HG03135 (cell line): ENCODE measurements at regions not wholly inside any gene's neighbourhood (a gene's known extent, or its start where the extent isn't known, plus 50 kb on each side); places are given as distances from the start of the nearest gene placed in this dataset.

ENCODE experiments used
- ATAC-seq: cut with Tn5 transposase; IDR thresholded peaks from one replicate; pipeline ENCODE4 v1.9.1; 2021; ENCODE audit warnings: mild to moderate bottlenecking, moderate library complexity; ENCODE audit not compliant: unreplicated experiment

DNA sequence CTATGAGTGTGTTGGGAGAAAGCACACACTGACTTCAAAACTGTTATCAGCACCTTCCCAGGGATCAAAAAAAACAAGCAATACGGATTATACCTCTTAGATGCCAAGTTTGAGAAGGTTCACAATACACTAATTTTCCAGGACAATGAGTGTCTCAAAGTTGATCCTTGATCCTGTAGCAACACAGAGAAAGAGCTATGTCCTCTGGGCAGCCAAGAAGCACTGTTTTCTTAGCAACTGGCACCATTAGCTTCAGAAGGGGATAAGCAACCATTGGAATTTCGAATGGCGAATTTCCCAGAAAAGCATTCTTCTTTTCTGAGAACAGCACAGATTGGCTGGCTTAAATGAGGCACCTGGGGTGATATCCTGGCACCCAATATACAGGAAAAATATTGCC, 270.3 kb upstream of the RORA start:
- no peak for ATAC-seq

DNA sequence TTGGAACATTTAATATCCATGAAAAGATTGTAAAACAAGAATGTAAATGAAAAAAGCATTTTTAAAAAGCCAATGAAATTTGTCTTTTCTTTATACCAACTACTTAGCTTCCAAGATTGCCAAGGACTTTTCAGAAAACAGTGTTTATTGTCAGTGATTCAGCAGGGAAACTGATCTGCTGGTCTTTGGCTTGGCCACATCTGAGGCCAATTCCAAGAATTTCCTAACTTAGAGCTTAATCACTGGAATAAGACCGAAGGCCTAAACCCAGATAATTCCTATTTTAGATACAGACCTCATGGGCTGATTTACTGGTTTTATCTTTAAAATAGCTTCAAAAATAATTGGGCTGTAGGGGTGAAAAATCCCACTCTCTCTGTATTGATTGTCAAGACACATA, 260.5 kb upstream of the RORA start:
- ATAC-seq = no peak

DNA sequence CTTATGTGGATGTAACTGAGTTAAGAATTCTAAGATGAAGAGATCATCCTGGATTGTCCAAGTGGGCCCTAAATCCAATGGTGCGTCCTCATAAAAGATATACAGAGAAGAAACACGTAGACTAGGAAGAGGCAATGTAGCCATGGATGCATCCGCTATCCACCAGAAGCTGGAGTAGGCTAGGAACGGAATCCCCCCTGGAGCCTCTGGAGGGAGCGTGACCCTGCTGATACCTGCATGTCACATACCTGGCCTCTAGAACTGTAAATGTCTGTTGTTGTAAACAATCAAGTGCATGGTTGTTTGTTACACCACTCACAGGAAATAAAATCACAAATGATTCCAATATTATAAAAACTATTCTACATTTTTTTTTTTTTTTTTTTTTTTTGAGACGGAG, 254.5 kb upstream of the RORA start:
- no peak for ATAC-seq

DNA sequence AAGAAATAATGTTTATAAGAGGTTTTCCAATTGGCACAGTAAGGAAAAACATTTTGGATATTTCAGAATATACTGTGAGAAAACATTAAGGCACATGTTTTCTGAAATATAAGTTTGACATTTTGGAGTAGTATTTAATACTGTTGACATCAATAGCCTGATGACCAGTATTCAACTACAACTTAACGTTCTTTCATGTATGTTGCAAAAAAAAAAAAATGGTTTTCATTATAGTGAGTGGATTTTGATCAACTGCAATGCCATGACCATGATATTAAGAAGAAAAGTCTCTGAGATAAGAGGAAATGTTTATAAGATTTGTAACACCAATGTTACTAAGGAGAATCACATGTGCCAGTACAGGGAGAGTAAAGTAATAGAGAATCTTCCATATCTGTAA, 252.8 kb upstream of the RORA start:
- no peak for ATAC-seq

DNA sequence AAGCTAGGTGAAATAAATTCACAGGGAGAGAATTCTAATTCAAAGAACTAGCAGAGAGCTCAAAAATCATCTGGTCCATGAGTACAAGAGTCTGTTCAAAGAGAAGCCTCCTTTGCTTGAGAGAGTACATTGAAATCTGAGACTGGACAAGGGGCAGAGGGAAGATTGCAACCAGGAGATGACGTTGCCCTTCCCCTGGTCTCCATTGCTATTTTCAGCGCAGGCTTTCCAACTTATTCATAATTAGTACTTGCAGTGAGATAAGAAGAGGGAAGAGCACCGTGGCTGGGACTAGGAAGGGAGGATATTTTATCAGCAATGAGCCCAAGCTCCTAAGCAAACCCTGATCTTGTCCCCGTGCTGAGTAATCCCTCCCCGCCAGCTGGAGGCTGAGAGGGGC, 251.8 kb upstream of the RORA start:
- no peak for ATAC-seq

DNA sequence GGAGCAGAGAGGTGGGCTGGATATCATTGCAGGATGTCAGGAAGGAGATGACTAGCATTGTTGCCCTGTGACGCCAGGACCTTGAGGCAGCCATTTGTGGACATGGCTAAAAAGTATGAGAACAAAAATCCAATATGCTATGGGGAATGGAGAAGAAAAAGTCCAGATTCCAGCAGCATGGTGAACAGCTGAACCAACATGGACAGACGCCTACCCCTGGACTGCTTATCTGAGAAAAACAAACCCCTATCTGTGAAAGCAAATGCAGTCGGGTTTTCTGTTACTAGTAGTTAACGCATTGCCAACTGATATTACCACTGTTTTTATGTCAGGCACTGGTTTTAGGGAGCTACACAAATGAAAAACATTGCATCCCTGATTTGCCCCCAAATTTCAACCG, 251.2 kb upstream of the RORA start:
- no peak for ATAC-seq

DNA sequence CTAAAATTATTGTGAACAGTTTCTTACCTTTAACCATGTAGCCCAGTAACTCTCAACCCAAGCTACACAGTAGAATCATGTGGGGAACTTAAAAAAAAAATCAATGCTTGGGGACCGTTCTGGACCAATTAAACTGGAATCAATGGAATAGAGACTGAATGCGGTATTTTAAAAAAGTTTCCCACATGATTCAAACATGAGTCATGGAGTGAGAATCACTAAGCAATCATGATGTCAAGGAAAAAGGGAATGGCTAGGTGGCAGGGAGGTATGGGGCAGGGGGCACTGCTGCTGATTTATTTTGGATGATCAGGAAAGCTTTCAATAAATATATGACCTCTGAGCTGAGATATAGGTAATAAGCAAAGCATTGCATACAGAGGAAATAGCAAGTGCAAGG, 250.5 kb upstream of the RORA start:
- no peak for ATAC-seq

DNA sequence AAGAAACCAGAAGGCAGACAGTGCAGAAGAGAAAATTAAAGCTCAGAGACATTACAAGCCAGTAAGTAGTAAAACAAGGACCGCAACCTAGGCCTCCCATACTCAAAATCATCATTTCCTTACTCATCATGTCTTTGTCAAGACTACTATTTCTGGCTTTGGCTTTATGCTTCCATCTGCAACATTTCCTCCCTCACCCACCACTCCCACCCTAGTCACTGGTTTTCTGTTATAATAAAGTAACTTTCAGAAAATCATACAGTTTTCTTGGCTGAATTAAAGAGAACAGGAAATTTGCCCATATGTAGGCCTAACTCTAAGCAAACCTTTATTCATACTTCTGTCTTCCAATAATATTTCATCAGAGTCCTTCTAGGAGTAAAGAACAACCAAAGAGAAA, 247.6 kb upstream of the RORA start:
- ATAC-seq = no peak

DNA sequence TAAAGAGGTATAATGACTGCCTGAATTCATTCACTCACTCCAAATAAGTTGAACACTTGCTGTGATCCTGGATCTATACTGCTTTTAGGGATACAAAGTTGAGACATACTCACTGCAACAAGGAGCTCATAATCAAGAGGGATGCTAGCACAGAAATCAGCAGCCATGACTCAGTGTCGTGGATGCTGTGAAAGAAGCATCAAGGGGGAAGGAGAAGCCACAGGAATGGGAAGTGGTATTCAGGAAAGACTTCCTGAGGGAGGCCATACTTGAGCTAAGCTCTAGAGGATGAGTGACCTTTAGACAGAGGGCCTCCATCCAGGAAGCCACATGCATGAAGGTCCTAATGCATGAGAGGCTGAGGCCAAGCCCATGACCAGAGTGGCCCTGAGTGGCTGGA, 245.7 kb upstream of the RORA start:
- ATAC-seq = no peak

DNA sequence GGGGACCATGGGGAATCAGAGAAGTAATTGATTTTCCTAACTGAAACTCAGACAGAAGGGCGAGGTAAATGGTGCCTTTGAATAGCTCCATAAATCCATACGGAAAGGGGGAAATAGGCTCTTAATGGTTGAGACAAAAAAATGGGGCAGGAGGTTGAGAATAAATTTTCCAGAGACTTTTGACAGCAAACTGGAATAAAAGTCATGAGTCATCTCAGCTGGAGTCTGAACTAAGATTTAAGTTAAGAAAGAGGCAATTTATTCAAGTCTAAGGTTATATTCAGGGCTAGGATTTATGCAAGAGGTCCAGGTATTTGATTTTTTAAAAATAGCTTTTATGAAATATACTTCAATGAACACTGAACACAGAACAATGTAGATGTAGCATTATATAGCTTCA, 238.7 kb upstream of the RORA start:
- ATAC-seq = no peak

DNA sequence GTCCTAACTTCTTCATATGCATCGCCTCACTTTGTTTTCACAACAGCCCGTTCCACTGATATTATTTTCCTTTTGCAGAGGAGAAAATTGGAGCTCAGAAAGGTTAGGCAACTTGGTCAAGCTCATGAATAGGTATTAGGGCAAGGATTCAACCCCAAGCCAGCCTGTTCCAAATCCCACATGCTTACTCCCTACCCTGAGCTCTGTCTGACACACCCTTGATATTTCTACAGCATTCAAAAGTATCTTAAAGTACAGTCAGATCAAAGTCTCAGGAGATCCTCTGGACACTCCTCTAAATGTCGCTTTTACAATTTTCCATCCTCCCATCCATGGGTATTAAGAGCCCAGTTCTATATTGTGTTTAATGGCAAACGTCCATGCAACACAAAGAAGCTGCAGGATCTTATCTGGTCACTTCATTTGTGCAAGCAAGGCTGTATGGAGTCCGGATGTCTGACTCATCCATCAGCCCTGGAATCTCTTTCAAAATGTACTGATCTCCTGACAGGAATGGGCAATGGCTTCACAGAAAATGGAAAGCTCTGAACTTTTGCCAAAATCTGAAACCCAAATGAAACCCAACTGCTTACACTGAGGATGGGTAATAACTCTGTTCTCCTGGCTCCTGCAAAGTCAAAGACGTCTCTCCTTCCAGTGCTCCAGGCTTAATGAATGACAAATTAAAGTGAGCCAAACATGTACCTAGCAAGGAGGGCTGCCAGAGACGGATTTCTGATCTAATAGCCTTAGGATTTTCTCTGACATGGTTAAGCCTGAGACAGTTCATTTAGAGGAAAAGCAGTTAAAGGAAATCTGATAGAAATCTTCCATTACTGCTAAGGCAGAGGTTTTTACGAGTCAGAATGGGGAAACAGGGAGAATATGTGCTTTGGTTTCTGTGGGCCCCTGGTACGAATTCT, 230.9 kb upstream of the RORA start:
- ATAC-seq = no peak

DNA sequence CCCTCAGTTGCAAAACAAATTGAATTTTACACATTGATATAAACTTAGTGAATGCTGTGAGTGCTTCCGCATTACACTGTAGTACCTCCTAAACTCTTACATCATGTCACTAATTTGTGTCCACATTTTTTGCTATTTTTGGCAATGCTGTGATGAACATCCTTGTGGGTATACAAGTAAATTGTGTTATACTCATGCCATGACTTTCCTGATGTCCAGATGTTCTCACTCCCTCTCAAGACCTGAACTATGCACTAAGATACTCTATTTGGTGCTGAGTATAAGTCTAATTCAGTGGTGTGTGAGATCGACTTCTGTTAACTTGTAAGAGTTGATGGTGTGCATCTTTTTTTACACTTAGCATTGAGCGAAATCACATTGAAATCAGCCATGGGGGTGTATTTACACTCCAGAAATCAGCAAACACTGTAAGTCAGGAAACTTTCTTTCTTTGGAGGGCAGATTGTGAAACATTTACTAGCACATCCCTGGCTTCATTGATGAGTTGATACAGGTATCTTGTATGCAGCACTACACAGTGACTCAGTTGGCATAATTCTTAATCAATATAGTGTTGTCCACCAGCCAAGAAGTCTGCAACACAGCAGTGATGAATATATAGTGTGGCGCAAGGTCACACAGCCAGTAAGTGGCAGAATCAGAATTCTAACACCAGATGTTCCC, 228.1 kb upstream of the RORA start:
- ATAC-seq = no peak

DNA sequence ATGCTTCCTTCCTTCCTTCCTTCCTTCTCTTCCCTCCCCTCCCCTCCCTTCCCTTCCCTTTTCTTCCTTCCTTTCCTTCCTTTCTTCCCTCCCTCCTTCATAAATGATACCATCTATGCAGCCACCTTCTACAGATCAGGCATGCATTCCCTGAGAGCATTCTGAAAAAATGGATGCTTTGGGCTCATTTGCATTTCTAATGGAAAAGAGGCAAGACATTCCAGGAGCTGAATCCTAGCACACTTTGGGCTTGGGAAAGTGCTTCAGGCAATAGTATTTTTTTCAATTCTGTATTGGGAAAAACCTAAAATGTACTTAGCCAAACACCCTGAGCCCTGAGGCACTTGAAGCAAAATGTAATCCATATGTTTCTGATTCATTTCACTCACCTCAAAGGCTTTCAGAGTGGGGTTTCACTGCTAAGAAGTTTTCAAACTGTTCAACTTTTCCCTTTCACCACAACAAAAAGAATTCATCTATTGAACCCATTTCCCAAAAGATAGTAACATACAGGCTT, 220.1 kb upstream of the RORA start:
- no peak for ATAC-seq

DNA sequence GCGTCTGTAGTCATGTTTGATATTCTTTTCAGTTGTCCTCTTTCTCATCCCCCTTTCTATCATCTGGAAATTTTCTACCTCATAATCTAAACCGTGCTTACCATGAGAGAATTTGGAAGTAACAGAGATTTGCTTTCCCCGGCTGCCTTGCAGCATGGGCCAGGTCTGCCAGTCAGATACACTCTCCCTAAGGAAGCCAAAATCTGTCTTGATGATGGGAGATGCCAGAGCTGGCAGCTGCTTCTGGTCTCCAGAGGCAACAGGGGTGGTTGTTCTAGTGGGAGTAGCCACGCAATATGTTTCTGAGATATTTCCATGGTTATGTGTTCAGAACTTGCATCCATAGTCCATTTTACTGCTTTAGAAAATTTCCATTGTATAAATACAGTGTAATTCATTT, 218.9 kb upstream of the RORA start:
- ATAC-seq = no peak

DNA sequence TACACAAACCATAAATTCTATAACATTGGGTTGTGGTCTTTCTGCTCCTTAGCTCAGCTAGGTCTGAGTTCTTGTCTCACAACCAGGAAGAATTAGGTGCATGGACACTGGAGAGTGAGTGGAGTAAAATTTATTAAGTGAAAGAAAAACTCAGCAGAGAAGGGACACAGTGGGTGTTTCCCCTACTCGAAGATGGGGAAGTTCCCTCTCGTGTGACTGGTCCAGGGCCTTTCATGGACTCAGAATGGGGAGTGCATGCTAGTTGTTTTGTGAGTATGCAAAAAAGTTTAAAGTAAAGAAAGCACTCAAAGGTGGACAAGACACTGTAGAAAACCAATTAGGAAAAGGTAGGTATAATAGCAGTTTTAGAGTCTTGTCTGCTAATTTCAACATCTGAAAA, 215.5 kb upstream of the RORA start:
- ATAC-seq = no peak

DNA sequence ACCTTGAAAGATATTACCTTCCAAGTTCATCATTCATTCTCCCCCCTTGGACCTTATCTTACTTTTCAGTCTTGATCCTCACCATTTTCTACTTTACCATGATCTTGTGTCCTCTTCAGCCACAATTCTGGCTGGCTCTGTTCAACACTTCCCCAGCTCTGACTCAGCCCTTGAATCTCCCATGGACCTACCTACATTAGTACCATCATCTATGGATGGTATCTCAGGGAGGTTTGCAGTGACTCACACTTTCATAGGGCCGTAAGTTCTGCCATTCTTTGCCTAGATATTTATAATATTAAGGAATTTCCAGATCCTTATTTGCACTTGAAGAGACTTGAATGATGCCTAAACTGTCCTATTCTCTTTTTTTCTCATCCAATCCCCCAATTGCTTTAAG, 213.7 kb upstream of the RORA start:
- ATAC-seq = no peak

DNA sequence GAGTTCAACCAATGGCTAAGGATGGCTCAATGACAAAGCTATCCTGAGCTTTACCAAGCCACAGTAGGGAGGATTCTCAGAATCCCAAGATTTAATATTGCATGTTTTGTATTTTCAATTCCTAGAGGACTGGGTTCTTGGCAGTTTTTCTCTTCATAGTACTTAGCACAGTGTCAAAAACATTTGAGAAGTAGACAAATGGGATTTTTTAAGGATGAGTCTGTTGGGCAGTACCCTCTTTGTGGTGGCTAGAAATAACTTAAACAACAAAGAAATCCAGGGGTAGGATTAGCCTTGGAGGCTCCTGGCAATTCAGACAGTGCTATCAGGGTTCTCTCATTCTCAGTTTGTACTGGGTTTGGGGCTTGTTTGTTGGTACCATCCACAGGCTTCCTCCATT, 212.8 kb upstream of the RORA start:
- no peak for ATAC-seq

DNA sequence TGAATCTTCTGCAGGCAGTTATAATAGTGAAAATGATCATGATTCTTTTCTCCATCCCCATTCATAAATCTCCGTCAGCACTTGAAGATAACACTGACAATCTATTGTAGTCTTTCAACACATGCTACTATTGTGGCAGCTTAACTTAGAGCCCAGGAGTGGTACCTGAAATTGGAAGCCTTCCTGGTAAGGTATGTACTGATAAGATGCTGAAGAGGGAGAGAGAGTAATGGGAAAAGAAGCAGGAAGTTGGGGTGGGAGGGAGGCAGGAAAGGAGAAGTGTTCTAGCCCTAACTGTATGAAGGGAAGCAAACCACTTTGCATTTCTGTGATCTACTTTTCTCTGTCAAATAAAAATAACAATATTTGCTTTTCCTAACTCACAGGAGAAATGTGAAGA, 197.4 kb upstream of the RORA start:
- ATAC-seq = no peak

DNA sequence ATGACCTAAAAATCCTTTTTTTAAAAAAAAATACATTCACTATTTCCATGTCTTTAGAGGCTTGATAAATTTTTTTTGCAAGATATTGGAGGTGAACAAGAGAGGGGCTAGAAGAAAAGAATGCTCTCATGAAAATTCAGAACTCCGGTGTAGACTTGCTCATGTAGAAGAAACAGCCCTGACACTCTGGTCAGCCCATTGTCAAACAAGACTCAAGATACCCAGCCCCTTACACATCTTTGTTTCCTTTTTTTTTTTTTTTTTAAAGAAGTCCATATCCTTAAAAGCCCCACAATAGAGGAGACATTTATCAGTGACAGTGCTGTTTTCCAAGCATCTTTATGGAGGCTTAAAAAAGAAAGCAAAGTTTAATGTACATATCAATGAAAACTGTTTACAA, 196.8 kb upstream of the RORA start:
- ATAC-seq = no peak

DNA sequence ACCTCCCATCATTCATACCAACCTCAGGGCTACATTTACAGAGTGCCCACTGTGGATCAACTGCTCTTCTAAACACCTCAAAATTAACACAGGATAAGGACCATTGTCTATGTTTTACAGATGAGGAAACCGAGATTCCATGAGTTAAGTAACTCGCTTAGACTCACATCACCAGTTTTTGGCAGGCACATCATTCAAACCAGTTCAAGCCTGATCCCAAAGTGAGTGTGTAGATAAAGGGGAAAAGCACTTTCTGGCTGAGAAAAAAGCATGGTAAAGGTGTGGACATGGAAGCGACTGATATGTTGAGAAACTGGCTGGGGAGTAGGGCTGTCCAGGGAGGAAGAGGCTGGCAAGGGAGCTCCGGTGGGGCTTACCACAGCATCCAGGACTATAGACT, 193.7 kb upstream of the RORA start:
- ATAC-seq = no peak

DNA sequence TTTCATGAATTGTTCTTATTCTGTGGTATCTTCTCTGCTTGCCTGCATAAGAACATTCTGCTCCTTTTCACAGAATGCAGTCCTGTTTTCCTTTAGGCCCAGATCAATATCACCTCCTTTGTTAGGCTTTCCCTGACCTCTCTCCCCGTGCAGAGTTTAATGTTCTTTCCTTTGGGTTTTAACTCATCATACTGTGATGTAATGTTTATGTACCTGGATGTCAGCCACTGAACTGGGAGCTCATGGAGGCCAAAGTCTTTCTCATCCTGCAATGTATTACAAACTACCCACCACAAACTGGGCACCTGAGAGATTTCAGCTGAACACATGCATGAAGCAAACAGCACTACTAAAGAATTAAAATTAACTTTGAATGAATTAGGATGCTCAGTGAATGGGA, 192.8 kb upstream of the RORA start:
- ATAC-seq = no peak

DNA sequence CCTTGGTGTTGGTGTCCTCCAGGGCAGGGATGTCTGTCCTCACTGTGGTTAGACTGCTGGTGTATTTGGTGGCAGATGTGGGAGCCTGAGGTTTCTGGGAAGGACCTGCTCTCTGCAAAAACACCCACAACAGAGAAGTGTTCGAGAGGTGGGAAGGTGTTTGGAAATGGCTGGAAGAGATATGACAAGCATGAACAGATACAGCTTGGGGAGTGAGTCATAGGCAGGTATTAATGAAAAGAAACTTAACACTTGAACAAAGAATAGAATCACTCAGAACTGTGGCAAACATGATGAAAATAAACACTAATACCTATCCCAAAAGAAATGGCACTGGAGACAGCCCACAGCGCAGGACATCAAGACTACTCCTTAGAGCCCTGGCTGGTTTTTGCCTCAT, 192.4 kb upstream of the RORA start:
- no peak for ATAC-seq
